Superior temporal gyrus (tissue), 1 donor: ENCODE measurements at regions not wholly inside any gene's neighbourhood (a gene's known extent, or its start where the extent isn't known, plus 50 kb on each side); places are given as distances from the start of the nearest gene placed in this dataset.

ENCODE experiments used
- DNase-seq: peaks from one replicate; pipeline ENCODE4 v3.0.0-alpha.2; 2016; ENCODE audit errors: extremely low spot score

DNA sequence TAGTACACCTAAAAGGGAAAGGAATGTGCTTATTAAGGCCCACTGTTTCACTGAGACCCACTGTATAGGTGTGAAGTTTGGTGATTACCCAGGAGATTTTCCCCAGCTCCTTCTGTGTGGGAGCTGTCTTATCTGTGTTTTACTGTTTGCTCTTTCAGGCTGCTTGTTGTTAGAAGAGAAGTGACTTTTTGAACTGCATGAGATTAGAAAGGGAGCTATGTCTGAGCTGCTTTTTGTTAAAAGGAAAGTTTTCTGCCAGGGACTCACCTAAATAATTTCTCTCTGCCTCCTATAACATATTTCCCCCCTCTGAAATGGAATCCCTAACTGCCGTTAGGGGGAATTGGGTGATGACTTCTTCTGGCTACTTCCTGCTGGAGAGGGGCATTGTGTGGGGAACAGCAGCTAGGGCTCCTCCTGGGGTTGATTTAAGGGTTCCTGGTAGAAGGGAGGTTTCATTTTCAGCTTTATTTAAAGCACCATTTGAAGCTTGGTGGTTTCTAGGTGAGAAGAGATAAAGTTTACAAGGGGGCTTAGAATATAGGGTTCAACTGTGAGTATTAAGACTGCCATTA, 77.1 kb upstream of the ATP11B start:
- DNase-seq, result no peak

DNA sequence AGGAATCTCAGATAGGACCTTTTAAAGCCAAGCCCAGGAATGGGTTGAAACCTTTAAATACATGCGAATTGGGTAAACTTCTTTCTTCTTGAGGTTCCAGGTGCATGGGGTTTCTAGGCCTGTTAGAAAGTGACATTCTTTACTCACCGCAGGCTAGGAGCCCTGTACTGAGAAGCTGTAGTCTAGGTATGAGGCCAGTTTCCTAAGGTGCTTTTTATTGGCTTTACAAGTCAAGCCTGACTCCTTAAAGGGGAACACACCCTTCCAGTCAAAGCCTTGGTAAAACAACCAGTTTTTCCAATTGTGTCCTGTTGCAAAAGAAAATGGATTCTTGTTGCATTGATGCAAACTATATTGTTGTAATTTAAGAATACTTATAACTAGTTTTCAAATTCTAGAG, 76.1 kb upstream of the ATP11B start:
- DNase-seq, result no peak

DNA sequence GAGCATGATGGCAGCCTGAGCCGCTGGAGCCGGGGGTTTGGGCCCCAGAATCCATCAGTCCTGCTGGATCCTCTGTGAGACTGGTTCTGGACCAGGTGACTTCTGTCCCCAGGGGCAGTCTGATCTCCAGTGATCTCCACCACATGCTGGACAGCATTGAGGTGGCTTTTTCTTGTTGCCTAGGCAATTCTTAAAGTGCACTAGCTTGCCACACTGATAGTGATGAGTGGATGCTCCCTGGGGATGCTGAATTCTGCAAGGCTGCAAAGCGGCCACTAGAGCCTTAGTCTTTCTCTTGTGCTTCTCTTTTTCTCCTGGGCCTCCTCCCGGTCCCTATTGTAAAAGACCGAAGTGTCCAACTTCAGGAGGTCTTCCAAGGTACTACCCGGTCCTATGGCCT, 70.4 kb upstream of the ATP11B start:
- no peak for DNase-seq

DNA sequence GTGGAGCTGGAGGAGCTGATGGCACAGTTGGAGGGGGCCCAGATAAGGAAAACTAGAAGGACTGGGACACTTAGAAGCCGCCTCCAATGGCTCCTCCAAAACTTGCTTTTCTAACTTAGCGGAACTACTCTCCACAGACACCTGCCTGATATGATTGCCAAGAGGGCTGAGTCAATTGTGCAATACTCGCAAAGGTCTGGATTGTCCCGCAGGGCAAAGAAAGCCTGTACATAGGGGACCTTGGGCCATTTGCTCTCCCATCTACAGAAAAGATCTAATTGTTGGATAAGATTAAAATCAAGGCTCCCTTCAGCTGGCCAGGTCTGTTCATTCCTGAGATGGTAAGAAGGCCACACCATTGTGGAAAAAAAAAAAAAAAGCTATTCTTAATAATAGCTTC, 69.7 kb upstream of the ATP11B start:
- DNase-seq, result no peak

DNA sequence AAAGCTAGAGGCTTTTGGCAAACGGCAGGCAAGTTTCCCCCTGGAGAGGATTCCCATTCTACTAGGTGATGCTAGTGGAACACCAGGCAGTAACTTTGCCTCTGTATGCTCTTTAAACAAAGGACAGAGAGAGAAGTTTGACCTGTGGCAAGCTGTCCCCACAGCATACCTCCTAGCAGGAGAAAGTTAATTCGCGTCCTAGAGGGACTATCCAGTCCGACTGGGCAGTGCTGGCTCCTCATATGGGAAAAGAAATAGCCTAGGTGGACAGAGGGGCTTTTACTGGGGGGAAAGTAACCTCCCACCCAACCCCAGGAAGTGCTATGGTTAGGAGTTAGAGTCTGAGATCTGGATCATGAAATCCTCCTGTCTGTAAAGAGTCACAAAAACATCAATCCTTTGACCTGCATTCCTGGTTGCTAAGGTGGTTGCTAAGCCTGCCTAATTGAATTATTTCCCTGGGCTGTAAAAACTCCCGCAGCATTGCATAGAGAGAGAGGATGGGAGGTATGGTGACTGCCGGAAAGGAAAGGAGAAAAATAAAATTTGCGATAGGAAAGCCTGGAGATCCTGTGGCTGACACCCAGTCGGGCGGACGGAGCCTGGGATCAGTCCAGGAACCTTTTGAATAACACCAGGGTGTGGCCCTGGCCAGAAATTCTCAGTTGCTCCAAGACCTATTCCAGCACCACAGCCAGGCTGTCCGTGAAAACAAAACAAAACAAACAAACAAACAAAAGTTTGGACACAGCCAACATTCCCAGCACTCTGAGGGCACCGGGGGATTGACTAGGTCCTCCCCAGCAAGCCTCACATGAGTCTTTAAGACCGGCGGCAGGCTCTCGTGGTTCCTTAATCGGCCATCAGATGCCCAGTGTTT, 67.7 kb upstream of the ATP11B start:
- no peak for DNase-seq

DNA sequence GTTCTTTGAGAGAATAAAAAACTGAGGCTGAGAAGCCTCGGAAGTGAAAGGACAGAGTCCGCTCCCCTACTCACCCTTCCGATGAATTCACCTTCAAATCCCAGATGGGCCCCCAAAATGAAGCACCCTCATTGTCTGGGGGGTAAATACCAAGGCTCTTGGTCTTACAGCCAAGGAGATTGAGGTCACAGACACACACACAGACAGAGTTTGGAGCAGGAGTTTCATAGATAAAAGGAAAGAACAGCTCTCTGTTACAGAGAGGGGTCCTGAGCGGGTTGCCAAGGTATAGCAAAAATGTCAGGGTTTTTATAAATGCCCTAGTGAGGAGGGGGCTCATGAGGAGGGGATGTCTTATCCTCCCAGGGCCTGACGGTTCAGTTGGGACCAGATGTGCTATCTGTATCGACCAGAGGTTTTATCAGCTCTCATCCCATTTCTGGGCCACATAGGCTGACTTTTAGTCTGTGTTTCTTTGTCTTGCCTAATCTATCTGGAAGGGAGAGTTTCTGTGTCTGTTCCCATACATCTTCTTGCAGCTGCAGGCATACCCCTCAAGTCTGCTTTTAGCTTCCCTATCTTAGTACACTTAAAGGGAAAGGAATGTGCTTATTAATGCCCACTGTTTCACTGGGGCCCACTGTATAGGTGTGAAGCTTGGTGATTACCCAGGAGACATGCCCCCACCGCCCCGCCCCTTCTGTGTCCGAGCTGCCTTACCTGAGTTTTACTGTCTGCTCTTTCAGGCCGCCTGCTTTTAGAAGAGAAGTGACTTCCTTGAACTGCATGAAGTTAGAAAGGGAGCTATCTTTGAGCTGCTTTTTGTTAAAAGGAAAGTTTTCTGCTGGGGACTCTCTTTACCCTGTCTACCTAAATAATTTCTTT, 66.8 kb upstream of the ATP11B start:
- no peak for DNase-seq

DNA sequence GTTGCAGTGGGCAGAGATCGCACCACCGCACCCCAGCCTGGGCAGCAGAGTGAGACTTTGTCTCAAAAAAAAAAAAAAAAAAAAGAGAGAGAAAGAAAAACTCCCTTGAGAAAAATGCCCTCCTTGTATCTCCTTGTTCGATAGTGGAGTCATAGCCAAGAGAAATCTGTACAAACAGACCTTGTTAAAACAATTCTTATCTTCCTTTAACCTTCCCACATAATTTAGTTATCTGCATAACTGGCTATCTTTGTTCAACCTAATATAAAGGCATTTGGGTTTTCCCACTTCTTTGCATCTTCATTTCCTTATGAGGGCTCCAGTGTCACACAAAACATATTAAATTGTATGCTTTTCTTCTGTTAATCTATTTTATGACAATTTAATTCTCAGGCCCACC, 65.1 kb upstream of the ATP11B start:
- DNase-seq, result no peak

DNA sequence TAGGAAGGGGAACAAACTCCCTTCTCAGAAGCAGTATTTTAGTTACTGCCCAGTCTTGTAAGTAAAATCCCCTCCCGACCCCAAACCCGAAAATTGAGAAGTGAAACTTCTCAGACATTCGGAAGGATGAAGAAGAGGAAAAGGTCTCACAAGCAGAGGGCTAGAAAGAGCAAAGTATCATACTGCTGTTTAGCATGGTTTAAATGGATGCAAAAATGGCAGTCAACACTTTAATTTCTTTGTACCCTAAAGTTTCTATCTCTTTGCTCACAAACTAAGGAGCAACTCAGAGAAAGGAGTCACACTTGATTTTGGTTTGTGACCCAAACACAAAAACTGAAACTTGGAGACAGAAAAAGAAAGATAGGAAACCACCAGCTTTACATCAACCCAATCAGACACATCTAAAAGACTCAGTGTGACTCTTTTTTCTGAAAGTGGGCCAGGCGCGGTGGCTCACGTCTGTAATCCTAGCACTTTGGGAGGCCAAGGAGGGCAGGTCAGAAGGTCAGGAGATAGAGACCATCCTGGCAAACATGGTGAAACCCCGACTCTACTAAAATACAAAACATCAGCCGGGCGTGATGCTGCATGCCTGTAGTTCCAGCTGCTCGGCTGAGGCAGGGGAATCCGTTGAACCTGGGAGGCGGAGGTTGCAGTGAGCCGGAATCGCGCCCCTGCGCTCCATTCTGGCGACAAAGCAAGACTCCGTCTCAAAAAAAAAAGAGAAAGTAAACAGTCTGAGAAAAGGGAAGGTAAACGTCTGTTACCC, 63.2 kb upstream of the ATP11B start:
- no peak for DNase-seq

DNA sequence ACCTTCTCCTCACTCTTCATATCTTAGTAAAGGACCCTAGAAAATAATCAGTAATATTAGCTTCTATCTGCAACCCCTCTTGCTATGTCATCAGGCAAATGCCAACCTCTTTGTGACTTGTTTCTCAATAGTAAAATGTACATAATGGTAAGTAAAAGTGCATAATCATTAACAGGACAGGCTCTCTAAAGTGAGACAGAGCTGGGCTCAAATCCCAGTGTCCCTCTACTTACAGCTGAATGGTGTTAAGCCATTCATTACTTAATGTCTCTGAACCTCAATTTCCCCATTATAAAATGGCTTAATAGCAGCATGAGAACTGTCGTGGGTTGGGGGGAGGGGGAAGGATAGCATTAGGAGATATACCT, 62.6 kb upstream of the ATP11B start:
- DNase-seq, result no peak

DNA sequence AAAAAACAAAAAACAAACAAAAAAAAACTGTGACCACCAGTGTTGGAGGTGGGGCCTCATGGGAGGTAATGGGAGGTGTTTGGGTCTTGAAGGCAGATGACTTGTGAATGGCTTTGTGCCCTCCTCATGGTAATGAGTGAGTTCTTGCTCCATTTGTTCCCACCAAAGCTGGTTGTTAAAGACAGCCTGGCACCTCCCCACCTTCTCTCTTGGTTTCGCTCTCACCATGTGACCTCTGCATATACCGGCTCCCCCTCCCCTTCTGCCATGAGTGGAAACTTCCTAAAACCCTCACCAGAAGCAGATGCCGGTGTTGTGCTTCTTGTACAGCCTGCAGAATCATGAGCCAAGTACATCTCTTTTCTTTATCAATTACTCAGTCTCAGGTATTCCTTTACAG, 61.5 kb upstream of the ATP11B start:
- no peak for DNase-seq

DNA sequence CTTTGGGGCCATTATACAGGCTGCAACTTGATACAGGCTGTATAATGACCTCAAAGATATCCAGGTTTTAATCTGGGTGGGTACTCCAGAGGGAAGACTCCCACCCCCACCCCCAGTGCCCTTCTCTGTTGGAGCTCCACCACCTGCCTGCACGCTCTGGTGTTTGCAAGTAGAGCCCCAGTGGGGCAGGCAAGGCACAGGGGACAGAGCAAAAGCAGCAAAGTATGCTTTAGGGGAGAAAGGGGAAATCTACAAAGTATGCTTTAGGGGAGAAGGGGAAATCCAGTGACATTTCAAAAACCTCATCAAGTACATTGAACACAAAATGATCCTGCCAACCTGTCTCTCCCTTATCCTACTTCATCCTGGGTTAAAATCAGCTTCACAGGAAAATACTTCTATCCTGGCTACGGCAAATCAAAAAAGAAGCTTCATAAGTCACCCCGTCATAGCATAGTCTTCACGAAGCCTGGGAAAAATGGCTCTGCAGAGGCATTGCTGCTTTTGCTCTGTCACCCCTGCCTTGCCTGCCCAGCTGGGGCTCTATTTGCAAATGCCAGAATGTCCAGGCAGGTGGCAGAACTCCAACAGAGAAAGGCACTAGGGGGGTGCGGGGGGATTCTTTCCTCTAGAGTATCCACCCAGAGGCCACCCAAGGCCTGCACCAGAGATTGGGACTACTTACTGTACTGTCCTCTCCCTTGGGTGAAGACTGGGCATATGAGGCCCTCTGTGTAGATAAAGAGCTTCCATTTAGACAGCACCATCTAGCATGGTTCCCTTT, 60.9 kb upstream of the ATP11B start:
- DNase-seq, result no peak

DNA sequence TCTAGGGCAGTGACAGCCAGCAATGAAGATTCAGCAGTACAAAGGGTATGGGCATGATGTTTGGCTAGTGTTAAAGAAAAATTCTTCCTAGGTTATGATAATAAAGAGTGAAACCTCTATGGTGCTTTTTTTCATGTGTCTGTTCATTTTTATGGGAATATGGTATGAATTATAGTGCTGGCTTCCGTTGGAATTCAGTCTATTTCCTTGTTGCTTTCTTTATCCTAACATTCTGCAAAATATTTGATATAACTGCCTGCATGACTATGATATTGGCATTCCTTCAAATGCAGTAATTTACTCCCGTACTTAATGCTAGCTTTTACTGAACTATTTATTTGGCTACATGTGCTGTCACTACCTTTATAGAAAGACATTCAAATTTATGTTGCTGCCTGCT, 57.6 kb upstream of the ATP11B start:
- DNase-seq, result no peak

DNA sequence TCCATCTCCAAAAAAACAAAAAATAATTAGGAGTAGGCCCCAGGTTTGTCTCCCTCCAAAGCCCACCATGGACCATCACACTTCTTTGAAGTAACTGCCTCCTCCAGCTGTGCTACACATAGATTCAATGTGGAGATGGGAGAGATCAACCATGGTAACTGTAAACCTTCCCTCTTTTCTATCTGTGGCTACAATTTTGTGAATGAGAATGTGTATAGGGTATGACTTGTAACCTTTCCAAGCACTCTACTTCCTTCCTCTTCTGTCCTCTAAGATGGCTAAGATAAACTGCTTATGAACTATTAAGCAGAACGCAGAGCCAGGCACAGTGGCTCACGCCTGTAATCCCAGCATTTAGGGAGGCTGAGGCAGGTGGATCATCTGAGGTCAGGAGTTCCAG, 55.5 kb upstream of the ATP11B start:
- no peak for DNase-seq

DNA sequence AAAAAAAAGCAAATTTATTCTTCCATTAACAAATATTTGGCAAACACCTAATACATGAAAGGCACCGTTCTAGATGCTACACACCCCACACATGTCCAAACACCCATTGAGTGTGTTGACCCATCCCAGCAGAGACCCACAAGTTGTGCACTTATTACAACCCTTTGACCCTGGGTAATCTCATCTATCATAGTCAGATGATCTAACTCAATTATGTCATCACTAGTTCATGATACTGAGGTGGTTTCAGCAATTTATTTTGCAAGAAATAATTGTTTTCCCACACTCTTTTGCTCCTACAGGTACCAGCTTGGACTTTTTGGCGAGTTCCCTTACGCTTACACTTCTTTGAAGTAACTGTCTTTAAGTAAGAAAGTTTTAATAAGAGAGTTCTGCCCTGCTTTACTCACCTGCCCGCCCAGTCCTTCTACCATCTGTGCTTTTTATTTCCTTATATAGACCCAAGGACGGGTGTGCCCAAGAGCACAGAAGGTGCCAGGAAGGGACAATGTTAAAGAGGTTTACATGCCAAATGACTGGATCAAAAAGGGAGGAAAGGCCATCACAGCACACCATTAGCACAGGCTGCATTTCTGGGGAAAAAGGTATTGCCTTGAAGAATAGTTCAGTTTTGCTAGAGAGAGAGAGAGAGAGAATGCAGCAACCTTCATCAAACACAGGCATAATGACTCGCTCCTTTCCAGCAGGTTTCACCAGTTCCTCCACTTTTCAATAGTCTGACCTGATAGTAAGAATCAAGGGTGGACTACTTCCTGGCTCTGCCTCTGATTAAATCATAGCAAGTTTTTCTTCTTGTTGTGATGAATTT, 54.5 kb upstream of the ATP11B start:
- no peak for DNase-seq

DNA sequence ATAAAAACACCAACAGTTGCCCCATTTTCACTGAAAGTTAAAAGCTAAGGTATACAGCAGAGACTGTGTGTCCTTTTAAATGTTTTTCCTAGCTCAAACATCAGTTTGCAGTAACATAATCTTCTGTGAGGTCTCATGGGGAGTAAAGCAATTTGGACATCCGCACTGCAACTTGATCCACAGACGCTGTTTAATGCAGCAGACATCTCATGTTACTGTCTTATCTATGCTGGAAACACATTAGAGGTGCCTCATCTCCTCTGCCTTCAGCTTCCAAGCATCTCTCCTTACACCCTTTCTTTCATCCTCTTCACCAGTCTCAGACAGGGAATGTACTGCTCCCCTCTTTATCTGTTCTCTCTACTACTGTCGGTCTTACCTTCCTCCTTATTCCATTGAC, 53.7 kb upstream of the ATP11B start:
- no peak for DNase-seq

DNA sequence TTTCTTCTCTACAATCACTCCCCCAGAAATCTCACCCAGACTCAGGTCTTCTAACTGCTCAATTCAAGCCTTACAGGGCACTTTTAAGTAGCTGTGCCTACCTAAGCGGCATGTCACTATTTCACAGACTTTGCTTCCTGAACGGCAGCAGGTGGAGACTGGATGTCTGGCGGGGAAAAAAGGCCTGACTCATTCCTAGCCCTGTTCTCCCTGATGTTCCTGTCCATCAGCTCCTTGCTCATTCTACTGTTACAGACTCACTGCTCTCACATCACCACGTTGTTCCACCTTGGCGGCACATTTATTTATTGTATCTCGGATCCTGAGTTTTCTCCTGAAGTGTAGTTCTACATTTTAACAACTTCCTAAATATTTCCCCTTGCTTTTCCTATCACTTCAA, 52.6 kb upstream of the ATP11B start:
- DNase-seq, result no peak

DNA sequence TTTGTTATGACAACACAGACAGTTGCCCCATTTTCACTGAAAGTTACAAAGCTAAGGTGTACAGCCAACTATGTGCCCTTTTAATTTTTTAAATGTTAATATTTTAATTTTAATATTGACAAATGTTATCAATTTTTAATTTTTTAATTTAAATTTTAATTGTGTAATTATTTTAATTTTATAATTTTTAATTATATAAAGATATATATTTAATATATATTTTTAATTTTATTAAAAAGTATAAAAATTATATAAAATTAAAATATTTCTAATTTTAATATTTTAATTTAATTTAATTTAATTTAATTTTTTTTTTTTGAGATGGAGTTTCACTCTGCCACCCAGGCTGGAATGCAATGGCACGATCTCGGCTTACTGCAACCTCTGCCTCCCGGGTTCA, 52.1 kb upstream of the ATP11B start:
- DNase-seq, result no peak
